GM10847 (cell line): ENCODE measurements at regions not wholly inside any gene's neighbourhood (a gene's known extent, or its start where the extent isn't known, plus 50 kb on each side); places are given as distances from the start of the nearest gene placed in this dataset.

Experiments
- POLR2A ChIP-seq: IDR thresholded peaks from 2 replicates; pipeline ENCODE4 v1.6.1; 2011; ENCODE audit not compliant: insufficient read length; ENCODE audit errors: extremely low read depth

- no peak for TF ChIP-seq POLR2A
Measured at GRCh38 chr10:30793093-30793492, 163.5 kb upstream of the LYZL2 start.

GRCh38 chr10:30792025-30792424, 162.5 kb upstream of the LYZL2 start:
- TF ChIP-seq POLR2A, result no peak

- no peak for TF ChIP-seq POLR2A
Measured at GRCh38 chr10:30791197-30791611, 161.7 kb upstream of the LYZL2 start.

GRCh38 chr10:30789806-30790205, 160.3 kb upstream of the LYZL2 start:
- TF ChIP-seq POLR2A, result no peak

- TF ChIP-seq POLR2A, result no peak
Measured at GRCh38 chr10:30788307-30788706, 158.8 kb upstream of the LYZL2 start.

GRCh38 chr10:30786906-30787305, 157.4 kb upstream of the LYZL2 start:
- TF ChIP-seq POLR2A, result no peak

- no peak for TF ChIP-seq POLR2A
Measured at GRCh38 chr10:30786131-30786530, 156.6 kb upstream of the LYZL2 start.

GRCh38 chr10:30784897-30785605, 155.5 kb upstream of the LYZL2 start:
- no peak for TF ChIP-seq POLR2A

- no peak for TF ChIP-seq POLR2A
Measured at GRCh38 chr10:30784524-30784896, 155.0 kb upstream of the LYZL2 start.

- TF ChIP-seq POLR2A, result no peak
Measured at GRCh38 chr10:30783939-30784501, 154.5 kb upstream of the LYZL2 start.

GRCh38 chr10:30782537-30783461, 153.2 kb upstream of the LYZL2 start:
- no peak for TF ChIP-seq POLR2A

- TF ChIP-seq POLR2A, result no peak
Measured at GRCh38 chr10:30782157-30782536, 152.6 kb upstream of the LYZL2 start.

GRCh38 chr10:30781670-30782121, 152.1 kb upstream of the LYZL2 start:
- no peak for TF ChIP-seq POLR2A

- no peak for TF ChIP-seq POLR2A
Measured at GRCh38 chr10:30778769-30779168, 149.2 kb upstream of the LYZL2 start.

- TF ChIP-seq POLR2A, result no peak
Measured at GRCh38 chr10:30775779-30776591, 146.4 kb upstream of the LYZL2 start.
